ENCODE measurements at regions not wholly inside any gene's neighbourhood (a gene's known extent, or its start where the extent isn't known, plus 50 kb on each side); places are given as distances from the start of the nearest gene placed in this dataset.
"Not testable (repeated sequence)": the region's sequence is repeated elsewhere in the genome, so short reads cannot be mapped to it uniquely, and the experiment has no call there.

DNA sequence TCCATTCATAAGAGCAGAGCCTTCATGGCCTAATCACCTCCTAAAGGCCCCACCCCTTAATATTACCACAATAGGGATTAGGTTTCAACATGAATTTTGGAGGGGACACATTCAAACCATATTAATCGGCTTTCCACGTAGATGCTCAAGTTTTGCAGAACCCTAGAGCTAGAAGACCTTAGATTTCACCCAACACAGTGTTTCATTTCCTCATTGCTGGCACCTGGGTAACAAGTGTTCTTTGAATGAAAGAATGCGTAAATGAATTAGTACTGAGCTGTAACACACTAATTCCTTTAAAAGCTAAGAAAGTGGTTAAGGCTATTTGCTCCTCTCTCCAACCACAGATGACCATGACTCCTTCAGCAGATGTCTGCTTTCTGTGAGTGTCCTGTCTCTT, 252.5 kb downstream of the SMAD2 start:
- no peak for DNase-seq (ENCODE audit: low spot score)

DNA sequence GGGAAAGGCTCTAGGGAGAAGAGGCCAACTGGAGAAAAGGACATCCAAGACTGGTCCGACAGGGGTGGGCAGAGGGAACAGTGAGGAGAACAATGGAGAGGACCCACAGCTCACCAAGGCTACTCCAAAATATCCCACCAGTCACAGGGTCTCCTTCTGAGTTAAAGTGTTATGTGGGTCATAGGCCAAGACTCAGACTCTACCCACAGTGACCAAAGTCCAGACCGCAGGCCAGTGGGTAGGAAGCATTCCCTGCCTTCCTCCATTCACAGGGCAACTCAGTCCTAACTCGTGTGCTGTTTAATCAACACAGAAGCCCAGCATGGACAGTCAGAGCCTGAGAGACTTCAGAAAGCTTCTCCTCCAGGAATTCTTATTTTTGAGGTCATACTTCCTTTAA, 260.6 kb downstream of the SMAD2 start:
- DNase-seq (ENCODE audit: low spot score), result no peak

DNA sequence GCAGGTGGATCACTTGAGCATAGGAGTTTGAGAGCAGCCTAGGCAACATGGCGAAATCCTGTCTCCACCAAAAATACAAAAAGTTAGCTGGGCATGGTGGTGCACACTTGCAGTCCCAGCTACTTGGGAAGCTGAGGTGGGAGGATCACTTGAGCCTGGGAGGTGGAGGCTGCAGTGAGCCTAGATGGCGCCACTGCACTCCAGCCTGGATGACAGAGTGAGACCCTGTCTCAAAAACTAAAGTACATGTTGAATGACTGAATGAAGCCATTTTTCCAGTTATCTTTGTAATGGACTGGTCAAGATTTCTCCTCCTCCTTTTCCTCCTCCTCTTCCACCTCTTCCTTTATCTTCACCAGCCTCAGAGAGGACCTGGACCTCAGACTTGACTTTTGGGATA, 272.0 kb downstream of the SMAD2 start:
- DNase-seq (ENCODE audit: low spot score), result no peak

DNA sequence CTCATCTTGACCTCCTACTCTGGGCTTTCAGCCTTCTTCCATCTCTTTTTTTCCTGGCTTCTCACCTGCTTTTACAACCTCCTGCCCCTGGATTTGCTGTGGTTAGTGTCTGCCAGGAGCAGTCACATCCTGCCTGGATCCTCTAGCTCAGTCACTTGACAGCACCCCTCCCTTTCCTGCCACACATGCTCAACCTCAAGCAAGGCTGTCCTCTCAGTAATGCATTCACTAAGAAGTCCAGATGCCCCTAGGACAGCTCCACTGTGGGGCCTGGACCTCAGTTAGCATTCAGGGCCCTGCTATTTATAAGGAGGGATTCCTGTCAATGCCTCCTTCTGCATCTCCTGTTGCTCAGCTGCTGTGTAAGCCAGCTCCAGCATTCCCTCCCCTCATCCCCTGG, 275.5 kb downstream of the SMAD2 start:
- DNase-seq (ENCODE audit: low spot score), result no peak

DNA sequence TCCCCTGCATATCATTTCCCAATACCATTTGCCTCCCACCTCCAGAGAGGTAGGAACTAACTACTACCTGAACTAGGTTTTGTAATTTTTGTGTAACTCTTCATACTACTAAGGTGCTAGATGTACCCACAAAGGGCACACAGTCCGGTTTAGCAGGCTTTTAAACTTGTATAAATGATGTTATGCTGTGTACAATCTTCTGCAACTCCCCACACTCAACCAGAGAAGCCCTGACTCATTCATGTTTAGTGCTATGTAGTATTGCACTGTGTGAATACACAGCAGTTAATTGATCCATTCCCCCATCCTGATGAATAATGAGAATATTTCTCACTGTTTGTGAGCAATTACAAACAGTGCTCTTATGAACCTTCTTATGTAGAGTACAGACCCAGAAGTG, 285.6 kb downstream of the SMAD2 start:
- no peak for DNase-seq (ENCODE audit: low spot score)

DNA sequence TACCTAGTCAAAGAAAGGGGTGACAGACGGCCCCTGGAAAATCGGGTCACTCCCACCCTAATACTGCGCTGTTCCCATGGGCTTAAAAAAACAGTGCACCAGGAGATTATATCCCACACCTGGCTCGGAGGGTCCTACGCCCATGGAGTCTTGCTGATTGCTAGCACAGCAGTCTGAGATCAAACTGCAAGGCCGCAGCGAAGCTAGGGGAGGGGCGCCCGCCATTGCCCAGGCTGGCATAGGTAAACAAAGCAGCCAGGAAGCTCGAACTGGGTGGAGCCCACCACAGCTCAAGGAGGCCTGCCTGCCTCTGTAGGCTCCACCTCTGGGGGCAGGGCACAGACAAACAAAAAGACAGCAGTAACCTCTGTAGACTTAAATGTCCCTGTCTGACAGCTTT, 292.9 kb downstream of the SMAD2 start:
- not testable (repeated sequence) for DNase-seq (ENCODE audit: low spot score)

DNA sequence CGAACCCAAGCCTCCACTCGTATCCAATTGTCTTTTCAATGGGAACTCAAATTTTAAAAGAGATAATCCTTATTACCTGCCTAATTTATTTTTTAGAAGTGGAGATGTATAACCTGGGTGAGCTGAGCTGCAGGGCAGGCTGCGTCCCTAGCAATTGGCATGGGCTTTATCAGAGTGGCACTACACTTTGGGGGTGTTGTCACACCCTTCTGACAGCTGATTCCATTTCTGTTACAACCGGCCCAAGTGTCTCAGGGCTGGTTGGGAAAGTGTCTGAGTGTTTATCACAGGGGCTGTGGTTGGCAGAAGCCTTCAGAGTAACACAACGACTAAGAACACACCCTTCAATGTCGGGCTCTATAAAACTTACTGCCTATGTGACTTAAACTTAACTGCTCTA, 295.0 kb downstream of the SMAD2 start:
- DNase-seq (ENCODE audit: low spot score), result no peak

DNA sequence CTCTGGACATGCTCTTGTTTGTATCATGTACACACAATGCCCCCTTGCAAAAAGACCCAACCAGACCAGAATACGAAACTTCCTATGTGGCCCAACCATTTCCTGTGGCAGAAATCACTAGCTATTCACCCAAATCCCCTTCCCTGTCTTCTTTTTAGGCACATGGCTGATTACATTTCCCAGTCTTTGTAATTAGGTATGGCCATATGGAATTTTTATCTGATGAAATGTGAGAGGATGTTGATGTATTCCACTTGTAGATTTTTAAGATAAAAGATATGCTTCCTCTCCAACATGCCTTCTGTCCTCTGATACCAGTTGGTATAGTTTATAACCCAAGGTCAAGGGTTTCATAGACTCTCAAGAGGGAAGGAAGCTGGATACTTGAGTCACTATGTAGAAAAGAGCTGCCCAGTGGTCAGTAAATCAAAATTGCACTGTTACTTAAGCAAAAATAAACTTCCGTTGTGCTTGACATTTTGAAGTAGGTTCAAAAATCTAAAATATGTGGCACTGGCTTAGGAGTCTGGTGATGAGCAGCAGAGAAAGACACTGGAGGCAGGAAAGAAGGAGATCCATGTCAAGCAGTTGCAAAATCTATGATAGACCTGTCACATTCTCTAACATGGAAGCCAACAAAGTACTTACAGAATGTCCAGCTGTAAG, 297.4 kb downstream of the SMAD2 start:
- DNase-seq (ENCODE audit: low spot score), result no peak

DNA sequence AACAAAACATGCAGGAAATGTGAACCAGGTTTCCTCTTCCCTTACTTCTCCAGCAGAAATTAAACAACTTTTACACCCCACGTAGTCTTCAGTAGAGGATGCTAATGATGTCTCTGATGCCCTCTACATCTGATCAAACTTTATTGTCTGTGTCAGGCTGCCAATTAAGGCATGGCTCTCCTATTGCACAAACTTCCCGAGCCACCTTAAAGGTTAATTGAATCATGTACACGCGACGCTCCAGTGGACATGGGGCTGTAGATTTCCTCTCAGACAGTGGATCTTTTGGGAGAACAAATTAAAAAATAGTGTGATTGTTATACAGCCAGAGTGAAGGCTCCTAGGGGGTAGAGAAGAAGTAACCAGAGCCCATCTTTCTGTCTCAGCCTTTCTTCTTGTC, 301.6 kb downstream of the SMAD2 start:
- no peak for DNase-seq (ENCODE audit: low spot score)

DNA sequence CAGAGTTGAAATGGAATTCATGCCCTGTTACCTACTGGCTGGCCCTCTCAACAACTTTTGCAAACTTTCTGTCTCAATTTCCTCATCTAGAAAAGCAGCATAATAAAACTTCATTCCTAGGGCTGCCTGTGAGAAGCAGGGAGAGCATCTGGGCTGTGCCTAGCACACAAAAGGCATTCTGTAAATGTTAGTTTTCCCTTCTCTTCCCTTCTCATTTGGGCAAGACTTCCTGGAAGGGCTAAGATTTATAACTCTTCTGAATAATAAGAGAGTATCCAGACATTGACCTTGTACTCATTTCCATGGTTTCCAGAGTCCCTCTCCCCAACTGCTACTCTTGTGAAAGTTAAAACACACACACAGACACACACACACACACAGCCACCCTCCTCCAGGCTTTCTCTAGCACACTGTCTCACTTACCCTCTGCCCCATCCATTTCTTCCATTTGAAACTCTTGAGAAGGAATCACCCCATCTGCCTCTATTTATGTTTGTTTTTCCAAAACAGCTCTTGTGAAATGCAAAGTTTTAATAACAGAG, 302.1 kb downstream of the SMAD2 start:
- DNase-seq (ENCODE audit: low spot score), result no peak

DNA sequence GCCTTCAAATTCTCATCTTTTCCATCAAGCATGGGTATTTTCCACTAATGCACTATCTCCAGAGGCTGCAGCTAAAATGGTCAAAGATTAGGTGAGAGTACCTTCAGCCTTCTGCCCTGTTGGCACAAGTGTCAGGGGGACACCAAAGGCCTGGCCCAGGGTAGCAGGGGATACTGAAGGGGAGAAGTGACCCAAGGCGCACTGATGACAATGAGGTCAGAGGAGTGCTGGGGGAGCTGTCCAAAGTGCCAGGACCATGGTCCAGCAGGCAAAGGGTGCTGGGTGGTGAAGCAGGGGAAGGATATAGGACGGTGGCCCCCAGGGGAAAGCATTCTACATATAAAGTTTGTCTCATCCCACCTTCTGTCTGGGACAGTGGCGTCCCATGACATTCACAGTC, 303.4 kb downstream of the SMAD2 start:
- DNase-seq (ENCODE audit: low spot score), result no peak

DNA sequence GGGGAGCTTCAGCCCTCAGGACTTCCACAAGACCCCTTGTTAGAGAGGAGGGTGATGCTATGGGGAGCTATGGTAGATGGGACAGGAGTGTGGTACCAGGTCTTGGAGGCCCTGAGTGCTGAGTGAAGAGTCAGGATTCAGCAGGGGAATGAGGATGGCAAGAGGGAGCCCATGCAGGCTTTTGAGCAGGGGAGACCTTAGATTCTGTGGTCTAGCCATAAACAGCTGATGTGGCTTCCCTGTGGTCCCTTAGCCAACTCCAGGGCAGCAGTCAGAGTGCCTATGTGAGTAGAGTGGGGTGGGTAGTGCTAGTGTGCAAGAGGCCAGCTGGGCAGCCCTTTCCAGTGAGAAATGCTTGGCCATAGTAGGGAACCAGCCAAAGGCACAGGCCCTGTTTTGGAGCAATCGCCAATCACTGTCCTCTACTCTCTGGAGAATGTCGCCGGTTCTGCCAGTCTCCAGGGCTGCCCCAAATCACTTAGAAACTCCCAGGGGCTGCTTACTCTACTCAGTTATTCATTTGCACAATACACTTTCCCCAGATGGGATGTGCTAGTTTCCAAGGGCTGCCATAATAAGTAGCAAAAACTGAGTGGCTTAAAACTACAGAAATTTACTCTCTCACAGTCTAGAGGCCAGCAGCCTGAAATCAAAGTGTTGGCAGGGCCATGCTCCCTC, 310.5 kb downstream of the SMAD2 start:
- DNase-seq (ENCODE audit: low spot score), result no peak

DNA sequence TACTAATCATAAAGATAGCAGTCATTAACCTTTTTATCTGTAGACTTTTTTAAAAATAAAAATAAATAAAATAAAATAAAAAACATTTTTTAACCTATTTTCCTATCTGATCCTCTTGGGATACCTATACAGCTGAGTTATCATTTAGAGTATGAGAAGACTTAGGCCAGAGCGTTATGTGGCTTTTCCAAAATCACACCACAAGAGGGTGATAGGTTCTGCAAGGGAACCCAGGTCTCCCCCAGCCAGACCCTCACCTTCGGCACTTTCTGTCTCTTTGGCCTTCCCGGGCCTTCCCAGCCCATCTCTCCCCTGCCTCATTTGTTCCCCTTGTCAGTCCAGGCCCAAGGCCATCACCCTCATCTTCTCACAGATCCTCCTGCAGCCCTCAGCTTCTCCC, 311.7 kb downstream of the SMAD2 start:
- no peak for DNase-seq (ENCODE audit: low spot score)

DNA sequence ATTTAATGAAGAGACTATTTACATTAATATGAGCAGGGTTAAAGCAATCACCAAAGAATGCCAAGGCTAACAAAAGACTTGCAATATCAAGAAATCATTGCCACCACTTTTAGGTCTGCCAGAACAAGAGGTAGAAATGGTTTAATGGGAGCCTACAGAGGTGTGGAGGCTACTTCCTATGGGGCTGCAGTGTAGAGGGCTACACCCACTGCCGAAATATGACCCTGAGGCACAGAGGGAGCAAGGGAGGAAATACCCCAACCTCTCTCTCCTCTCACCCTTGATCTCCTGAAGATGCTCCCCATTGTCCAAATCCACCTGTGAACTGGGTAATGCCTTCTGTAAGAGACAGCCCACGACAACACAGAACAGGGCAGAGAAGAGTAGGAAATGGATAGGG, 315.4 kb downstream of the SMAD2 start:
- DNase-seq (ENCODE audit: low spot score), result no peak

DNA sequence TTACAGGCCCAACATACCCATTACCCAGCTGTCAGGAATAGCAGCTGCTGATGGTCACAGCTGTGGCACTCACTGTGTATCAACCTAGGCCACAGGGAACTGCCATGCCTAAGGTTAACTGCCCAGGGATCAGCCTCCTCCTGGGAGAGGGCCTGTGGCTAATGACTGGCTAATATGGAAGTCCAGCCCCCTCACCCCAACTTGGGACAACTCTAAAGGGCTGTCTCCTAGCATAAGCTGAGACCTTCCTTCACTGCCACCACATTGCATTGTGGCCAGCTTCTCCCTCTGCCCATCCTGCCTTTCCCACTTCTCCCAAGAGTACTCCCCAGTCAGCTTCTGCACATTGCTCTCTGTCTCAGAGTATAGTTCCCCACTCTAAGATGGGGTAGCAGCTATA, 316.5 kb downstream of the SMAD2 start:
- no peak for DNase-seq (ENCODE audit: low spot score)

DNA sequence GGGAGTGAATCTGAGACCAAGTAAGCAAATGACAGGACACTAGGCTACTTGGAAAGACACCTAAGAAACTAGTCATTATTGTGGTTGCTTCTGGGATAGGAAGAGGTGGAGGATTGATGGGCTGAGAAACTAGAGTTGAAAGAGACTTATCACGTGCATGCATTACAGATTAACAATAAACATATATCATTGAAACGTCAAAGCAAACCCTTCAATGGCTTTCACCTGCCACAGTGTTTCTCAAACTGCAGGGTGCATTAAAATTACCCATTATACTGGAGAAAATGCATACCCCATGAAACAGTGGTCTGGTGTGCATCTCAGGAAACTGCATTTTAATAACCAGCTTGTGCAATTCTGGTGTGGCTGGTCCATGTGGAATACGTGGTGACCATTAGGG, 318.8 kb downstream of the SMAD2 start:
- DNase-seq (ENCODE audit: low spot score), result no peak

DNA sequence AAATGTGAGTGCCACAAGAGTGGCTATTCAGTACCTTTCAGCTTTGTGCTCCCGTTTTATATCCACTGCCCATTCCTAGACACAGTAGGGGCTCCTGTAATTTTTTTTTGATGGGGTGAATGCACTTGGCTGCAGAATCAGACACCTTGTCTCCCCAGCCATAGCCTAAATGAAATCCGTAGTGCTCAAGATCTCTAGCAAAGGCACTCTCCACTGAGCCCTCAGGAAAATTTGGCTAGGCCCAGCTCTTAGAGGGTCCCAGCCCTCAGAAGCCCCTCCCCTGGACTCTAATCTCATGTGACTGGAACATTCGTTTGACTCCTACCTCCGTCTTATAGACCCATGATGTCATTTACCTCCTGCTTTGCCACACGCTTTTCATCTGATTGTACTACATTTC, 323.9 kb downstream of the SMAD2 start:
- no peak for DNase-seq (ENCODE audit: low spot score)

DNA sequence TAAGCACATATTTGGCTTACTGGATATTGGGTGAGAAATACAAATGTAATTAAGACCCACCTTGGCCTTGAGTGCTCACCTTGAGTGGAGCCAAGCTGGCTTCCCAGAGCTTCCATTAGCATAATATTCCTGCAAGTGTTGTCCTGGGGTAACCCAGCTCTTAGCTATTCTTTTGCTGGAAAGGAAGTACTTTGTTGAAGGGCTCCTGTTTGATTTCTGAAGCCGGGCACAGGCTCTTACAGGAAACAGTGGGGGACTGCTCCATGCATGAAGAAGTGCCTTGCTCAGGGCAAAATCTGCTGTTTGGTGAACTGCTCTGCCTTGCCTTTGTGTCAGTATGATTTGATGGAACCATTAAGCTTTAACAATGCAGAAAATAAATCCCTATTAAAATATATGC, 325.4 kb downstream of the SMAD2 start:
- DNase-seq (ENCODE audit: low spot score), result no peak

DNA sequence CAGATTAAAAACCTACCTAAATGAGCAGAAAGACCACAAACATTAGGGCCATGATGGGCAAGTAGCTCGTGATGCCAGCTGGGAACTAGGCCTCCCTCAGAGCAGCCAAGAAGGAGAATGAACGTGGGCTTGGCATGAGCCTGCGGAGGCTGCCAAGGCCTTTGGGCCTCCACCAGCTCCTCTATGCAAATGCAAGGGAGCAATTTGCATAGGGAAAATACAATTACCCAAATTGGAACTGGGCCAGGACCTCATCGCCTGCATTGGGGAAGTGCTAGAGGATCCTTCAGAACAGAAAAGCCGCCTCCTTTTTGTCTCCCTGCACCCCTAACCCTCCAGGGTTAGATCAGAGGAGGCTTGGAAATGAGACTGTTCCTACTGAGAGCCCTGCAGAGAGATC, 326.4 kb downstream of the SMAD2 start:
- no peak for DNase-seq (ENCODE audit: low spot score)

DNA sequence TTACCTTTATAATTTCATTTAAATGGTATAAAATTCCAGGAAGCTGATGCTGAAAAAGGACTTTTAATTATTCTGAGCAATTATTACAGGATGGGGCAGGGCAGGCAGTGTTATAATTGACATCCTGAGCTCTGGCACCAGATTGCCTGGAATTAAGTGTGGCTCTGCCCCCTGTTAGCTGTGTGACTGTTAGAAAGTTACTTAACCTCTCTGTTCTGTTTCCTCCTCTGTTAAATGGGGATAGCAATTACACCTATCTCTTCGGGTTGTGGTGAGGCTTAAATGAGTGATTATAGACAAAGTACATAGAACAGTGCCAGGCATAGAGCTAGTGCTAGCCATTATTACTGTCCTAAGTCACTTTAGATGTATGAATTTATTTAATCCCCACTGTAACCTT, 327.3 kb downstream of the SMAD2 start:
- DNase-seq (ENCODE audit: low spot score), result no peak

DNA sequence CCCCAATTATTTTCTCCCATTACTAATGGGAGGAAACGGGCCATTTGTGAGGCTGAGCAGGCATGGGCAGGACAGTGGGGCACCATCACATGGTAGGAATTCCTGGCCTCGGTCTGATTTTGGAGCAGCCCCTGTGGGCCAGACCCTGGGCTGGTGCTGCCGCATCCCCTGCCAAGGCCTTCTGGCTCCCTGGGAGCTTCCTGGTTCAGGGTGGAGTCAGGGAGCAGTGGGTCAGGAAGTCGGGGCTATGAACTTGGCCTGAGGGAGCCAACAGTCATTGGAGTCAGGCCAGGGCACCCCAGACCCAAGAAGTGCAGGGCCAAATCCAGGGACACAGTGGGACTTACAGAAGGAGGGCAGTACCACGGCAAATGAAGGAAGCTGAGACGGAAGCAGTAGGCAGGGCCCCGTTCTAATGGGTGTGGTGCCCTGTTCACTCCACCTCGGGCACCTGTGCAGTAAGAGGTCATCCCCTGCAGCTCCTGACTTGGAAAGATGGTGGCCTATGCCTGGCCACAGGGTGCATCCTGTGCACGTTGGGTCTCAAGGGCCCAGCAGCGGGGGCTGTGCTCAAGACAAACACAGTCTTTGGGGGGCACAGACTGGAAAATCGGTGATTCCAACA, 328.1 kb downstream of the SMAD2 start:
- DNase-seq (ENCODE audit: low spot score), result no peak

DNA sequence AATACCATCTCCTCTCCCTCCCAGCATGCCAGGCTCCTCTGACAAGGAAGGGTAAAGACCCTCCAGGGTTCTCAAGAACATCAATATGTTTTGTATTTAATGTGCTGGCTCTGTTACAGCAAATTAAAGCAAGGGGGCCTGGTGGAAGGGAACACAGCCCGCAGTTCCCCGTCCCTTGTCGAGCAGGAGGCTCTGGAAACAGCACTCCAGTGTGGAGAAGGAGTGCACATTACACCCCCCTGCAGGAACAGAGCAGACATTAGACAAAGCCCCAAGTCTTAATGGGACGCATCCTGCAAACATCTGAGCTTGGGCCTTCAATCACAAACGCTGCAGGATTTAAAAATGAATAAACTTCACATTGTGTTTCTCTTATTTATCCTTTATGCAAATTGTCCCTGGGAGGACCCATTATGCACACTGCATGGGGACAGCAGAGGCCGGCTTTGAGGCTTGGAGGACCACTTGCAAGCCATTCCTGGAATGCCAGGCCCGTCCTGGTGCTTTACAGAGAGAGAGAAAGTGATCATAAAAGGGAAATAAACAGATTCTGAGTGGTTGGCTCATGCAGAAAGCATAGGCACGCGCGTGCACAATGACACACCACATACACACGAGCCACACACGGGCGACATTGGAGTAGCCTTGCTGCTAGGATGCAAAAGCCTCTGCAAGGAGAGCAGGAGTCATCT, 328.7 kb downstream of the SMAD2 start:
- no peak for DNase-seq (ENCODE audit: low spot score)

Measured in COLO829 (cell line).